Right renal cortex interstitium (tissue), 3 donors: ENCODE measurements at regions not wholly inside any gene's neighbourhood (a gene's known extent, or its start where the extent isn't known, plus 50 kb on each side); places are given as distances from the start of the nearest gene placed in this dataset.

Experiments used
- DNase-seq, 3 donors: peaks; one replicate each; pipeline ENCODE4 v3.0.0-alpha.2; 2013; ENCODE audit warnings: low read depth in 3 of 3, low spot score in 2 of 3

DNA sequence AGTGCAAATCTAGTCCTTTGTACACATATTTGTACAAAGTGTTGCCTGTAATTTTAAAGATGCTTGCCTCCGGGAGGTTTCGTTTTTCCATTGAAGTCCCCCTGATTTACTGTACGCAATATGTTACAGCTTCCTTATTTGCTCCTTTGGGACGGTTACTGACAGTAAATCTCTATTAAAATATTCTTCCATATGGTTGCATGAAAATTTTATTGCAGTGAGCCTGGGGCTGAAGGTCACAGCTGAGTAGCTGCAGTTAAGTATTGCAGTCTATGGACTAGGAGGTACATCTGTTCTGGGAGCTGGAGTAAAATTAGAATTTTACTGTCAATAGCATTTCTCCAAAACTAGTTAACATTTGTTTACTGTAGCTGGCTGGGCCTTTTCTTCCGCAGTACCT, 119.2 kb downstream of the ETAA1 start:
- DNase-seq: peak; percentile 40 to 66 (median 51)

DNA sequence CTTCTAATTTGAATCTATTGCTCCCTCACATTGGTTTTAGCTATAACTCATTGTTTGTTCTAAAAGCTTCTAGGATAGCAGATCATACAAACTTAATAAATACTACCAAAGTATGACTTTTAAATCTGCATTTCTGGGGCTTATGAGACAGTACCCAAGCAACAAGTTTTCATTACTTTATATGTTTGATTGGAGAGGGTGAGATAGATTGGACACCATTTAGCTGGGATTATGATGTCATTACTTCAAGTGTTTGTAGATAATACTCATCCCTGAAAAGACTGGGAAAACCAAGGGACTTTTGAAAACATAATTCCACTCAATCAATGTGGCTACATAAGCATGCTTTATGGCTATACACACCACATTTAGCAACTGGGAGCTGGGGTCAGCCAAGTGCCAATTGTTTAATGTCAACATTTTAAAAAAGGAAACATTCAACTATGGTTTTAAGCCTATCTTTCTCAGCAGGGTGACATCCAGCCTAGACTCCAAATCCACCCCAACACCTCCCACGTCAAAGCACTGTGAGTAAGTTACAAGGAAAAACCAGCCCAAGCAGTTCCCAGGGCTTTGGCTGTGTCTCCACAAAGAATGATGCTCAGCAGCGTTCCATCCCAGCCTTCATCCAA, 119.9 kb downstream of the ETAA1 start:
- no peak for DNase-seq

DNA sequence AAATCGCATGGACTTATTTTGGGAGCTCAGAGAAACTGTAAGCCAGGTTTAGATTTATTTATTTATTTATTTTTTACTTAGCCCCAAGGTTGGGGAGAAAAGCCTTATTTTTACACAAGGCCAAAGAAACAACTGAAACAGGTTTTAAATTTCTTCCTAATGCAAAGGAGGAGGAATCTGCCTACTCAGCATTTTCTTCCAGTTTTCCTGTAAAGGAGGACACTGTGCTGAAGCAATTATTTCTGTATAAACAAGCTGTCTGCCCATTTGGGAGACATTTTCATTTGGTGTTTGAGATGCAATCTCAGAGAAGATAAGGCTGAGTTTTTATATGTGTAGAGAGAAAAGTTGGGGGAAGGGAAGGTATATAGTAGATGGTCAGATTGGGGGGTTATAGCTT, 125.0 kb downstream of the ETAA1 start:
- no peak for DNase-seq

DNA sequence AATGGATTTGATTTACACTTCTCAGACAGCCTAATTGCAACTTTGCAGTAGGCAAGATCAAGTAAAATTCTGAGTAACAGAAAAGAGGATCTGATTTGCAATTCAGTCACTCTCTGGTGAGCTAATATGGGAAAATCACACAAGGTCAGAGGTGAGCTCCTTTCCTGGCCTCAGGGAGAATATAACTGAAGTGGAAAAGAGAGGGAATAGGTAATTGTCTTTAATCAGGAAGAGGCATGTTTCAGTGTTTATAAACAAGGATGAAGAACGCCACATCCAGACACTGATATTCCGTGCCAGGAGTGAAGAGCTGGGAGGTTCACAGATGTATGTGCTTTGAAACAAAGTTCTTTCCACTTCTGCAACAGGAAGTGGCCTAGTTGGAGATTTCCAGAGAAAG, 127.1 kb downstream of the ETAA1 start:
- DNase-seq: no peak

DNA sequence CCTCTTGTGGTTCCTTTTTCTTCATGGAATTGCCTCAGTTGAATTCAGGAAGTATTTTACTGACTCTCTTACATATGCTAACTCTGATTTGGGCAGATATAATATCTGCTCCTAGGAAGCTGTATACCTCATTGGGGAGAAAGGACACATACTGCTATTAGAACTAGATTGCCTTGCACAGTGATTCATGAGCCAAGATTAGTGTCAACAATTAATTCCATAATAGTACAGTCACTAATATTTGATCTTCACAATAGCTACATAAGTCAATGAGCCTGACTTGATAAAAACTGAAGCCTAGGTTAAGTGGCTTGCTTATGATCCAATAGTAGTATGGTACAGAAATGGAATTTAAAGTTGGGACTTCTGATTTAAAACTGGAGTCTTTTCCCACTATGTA, 127.6 kb downstream of the ETAA1 start:
- no peak for DNase-seq

DNA sequence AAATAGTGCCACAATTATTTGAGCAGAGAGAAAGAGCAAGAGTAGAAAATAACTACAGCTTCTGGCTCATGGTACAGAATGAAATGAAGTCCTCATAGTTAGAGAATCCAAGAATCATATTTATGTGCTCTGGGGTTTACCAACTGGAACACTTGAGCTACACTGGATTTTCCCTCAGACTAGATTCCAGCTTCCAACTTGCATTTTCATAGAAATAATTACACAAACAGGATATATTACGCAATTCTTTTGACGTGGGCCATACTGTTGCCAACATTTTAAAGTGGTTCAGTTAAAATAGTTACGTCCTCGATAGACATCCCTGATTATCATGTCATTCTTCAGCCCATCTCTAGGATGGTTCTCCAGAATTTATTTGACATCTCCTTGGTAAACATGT, 129.2 kb downstream of the ETAA1 start:
- no peak for DNase-seq

DNA sequence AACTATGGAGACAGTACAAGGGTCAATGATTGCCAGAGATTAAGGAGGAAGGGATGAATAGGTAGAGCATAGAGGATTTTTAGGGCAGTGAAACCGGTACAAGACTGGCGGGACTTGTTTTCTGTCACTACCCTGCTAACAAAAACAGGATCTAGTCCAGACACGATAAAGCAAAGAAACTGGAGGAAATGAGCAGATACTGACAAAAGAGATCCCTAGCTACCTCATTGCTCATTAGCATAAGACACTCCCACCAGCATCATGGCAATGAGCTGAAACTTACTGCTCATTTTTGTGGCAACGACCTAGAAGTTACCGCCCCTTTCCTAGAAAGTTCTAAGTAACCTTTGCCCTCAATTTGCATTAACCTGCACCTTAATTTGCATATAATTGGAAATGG, 131.2 kb downstream of the ETAA1 start:
- no peak for DNase-seq

DNA sequence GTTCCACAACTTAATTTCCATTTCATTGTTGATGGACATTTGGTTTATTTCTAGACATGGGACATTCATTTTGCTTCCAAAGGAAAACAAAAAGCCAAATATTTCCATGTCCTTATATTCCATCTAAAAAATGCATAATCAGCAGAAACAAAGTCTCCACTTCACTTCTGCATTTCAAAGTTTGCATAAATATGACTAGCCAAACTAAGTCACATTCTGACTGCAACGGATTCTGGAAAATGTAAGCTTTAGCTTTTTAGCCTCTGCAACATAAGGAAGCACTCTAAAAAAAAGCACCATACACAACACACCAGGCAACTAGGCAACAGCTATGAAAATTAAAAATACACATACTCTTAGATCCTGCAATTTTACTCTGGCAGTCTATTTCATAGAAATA, 135.3 kb downstream of the ETAA1 start:
- DNase-seq: no peak

DNA sequence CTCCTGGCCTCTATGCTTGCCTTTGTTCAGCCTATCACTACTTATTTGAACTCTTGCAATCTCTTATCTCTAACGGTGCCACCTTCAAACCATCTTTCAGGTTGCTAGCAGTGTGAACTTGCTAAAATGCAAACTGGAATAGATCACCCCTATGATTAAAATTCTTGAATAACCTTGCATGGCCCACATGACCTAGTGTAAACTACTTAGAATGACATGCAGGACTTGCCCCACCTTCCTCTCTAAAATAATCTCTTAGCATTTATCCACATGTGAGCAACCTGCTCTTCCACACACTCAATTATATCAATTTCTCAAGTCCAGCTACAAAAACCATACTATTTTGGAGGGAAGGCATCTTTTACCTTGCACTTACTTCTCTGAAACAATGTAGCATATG, 137.6 kb downstream of the ETAA1 start:
- no peak for DNase-seq

DNA sequence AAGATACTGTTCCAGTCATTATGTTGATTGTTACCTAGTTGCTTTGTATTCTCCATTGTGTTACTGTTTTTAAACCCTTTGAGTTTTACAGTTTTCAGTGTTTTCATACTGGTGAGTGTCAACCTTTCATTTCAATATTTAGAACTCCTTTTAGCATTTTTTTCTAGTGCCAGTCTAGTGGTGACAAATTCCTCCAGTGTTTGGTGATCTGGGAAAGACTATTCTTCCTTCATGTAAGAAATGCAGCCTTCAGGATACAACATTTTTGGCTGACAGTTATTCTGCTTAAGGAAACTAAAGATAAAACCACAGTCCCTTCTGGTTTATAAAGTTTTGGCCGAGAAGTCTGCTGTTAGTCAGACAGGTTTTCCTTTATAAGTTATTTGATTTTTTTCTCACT, 143.8 kb downstream of the ETAA1 start:
- no peak for DNase-seq

DNA sequence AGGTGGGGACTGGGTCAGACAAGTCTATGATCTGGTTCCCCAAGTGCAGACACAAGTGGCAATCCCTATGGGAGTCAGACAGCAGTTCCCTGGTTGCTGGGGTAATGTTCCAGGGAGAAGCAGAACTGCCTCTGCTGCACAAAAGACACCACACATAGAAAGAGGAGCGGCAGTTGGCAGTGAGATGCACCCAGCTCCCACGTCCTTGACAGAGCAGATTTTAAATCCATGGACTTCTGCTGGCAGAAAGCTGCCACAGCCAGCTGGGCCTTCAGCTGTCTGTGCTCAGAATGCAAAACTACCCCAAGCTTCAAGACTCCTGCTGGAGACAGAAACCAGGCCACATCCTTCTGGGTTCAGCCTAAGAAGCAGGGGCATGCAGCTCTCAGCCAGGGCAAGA, 147.2 kb downstream of the ETAA1 start:
- no peak for DNase-seq

DNA sequence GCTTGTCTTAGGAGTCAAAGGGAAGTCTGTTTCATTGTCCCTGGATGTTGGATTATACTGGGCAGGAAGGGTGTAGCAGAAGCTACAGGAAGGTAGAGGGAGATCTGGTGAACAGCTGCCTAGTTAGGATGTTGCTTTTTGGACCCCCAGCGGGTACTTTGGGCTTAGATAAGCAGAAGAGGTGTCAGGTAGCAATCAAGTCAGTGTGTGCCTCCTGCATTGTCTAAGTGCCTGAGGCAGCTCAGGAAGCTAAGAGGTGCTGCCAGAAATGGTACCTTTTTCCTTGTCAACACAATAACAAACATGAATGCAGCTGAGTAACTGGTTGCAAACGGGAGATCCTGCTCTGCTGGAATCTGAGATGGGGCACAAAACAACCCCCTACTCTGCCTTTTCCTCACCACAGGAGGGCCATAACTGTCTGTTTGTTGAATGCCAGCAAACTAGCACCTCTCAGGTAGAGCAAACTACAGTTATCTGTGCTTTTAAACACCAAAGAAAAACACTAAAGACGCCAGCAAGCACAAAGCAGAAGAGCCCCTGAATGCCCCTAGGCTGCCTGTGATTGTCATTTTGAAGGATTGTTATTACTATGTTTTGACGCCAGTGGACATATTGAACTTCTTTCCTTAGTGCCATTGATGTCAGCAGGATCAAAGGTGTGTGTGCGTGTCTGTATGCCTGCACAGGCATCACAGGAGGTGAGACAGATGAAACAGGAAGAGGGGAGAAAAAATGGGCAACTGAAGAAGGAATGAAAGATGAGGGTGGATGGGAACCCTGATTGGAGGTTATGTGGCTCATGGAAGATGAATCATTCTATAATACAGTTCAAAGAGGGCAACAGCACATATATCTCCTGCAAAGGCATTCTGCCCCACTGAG, 151.4 kb downstream of the ETAA1 start:
- no peak for DNase-seq

DNA sequence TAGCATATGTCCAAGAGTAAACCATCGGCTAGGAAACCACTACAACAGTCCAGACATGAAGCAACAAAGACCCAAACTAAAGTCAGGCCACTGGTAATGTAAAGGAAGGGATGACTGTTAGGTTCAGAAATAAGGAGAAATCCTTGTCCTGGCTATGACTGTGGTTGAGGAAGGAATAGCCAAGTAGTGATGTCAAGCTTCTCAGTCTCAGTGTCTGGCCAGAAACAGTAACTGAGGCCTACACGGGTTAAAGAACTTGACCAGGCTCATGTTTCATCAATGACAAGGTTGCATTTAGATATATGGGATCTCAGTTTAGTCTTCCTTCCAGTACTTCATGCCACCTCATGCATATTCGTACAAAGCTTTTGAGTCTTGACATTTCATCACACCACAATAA, 162.0 kb downstream of the ETAA1 start:
- DNase-seq: no peak

DNA sequence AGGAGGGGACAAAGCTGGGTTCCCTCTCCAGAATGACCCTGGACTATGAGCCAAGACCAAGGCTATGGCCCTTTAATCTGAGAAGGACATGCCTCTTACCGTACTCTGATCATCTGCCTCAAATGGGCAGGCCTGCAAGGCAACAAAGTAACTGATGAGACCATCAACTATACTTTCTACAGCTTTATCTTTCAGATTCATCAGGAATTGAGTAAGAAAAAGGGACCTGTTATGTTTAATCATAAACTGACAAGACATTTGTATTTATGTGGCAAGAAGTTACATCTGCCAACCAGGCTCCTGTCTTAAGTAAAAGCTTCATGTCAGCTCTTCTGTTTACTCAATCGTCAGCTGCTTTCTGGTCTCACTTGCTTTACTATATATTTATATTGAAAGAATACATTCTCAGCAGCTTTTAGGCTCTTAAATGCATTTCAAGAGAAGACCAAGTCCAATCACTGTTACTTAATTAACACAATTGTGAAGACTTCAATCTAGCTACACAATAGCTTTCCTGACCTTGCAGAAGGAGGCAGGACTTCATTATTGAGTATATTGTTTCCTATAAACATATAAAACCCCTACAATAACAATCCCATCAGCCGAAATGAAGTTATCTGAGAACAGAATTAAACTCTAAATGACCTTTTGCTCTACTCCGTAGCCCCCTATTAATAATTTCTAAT, 163.8 kb downstream of the ETAA1 start:
- DNase-seq: no peak

DNA sequence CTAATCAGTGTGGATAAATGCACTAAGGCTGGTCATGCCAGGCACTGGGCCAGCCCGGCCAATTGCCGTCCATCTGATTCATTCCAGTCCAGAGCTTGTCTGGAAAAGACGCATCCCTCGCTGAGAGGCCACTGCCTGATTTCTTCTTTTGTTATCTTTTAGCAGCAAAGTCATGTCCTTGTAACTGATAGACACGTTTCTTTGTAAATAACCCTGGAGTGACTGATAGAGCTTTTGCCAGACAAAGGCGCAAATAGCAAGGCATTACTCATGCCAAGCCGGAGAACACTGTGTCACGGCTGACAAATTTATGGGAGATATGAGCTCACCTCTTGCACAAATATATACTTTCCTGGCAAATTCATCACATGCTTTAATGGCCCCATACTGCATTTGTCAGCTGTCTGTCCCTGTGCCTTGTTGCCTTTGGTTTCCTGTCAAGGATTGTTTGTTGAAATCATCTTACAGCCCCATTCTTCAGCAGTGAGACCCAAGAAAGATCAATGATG, 164.4 kb downstream of the ETAA1 start:
- DNase-seq: peak in 1 of 3 donors; percentile 7

DNA sequence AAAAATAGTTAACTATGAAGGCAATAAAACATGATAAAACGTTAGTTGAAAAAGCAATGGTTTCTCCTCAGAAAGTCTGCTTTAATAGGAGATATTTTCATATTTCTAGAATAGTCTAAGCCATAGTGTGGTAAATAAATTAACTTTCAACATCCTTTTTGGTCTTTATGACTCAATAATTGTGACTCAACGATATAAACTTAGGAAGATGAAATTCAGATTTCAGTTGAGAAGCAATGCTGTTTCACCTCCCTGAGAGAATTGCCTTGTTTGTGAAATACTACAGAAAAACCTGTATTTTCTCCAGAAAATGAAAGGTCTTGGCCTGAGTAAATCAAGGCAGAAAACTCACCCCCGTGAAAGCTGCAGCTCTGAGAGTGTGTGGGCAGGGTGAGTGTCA, 166.9 kb downstream of the ETAA1 start:
- no peak for DNase-seq

DNA sequence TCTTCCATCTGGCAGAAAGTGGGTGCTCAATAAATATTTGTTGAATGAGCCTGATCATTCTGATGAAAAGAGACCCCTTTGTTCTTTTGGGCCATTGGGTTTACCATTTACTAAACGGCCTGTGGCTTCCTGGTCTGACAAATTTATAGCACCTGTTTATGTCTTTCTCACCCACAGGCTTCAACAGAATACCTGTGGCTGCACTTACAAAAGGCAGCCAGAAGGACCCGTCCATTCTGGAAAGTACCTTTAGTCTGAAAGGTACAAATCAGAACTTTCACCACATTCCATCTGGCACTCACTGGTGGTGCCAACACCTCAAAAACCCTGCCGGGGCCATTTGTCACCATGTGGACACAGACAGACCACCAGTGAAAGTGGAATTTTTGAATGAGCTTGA, 167.5 kb downstream of the ETAA1 start:
- no peak for DNase-seq

DNA sequence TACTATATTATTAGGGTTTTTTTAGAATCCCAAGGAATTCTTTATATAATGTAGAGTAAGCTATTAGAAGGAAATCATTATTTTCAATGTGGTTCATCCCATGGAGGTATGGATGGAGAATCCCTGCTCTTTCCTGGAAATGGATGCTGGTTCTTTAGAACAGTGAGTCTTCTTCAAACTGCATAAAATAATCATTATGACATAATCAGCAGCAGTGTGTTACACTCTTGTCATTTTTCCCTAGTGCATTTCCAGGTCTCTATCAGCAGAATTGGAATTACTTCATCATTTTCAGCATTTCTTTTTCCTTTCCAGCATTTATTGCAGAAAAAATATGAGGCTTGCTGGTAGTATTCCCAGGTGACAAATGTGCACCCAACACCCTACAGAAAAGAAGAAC, 168.1 kb downstream of the ETAA1 start:
- DNase-seq: no peak

DNA sequence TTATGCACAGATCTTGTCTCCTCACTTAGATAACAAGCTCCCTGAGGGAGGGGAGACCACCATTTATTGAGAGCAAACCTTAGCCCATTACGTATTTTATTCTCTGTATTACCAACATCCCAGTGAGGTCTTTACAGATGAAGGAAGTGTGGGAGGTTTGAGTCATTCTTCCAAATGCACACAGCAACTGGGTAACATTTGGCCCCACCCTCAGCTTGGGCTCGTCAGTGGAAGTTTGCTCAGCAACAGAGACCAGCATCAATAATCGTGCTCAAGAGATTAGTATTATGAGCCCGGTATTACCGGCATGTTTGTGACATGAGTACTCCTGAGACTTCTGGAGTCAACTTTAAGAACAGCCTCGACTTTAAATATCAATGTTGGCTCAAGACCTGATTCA, 168.6 kb downstream of the ETAA1 start:
- no peak for DNase-seq

DNA sequence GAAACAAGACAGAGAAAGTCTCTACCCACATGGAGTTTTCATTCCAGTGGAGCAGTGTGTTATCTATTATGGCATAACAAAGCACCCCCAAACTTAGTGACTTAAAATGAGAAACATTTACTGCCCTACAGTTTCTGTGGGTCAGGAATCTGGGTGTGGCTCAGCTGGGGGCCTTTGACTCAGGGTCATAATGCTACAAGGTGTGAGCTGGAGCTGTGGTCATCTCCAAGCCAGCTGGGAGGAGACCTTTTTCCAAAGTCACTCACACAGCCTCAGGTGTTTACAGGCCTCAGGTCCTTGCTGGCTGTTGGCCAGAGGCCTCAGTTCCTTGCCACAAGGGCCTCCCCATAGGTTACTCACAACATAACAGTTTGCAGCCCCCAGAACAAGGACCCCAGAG, 169.2 kb downstream of the ETAA1 start:
- no peak for DNase-seq

DNA sequence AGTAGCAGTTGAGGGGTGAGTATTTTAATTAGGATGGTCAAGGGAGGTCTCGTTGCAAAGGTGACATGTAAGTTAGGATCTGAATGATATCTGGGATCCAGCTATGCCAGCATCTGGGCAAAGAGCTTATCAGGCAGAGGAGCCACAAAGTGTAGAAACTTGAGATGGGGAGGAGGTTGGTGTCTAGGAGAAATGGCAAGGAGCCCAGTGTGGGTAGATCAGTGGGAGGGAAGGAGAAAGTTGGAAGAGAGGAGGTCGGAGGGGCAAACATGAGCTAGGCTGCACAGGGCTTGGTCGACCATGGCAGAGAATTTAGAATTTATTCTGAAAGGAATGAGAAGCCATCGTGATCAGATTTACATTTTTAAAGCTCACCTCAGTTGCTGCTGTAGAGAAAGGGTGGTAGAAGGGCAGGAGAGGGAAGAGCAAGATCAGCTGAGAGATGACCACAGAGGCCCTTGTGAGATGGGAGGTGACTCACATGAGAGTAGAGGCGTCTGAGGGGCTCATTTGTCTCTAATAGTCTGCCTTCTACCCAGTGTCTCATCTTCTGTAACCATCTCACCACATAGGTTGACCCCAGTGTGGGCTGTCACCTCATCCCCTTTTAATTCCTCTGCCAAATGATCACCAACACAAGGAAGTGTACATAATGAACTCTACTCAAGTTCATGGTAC, 170.0 kb downstream of the ETAA1 start:
- no peak for DNase-seq
